HL-60/S4 (cell line): ENCODE measurements at regions not wholly inside any gene's neighbourhood (a gene's known extent, or its start where the extent isn't known, plus 50 kb on each side); places are given as distances from the start of the nearest gene placed in this dataset.

Experiments
- in situ Hi-C: fragments of 300-500 bp; cut with MboI; formaldehyde crosslinking; loops from 2 replicates; pipeline ENCODE4 v1.14.3; 2022; ENCODE audit warnings: low sequenced_read_pairs

DNA sequence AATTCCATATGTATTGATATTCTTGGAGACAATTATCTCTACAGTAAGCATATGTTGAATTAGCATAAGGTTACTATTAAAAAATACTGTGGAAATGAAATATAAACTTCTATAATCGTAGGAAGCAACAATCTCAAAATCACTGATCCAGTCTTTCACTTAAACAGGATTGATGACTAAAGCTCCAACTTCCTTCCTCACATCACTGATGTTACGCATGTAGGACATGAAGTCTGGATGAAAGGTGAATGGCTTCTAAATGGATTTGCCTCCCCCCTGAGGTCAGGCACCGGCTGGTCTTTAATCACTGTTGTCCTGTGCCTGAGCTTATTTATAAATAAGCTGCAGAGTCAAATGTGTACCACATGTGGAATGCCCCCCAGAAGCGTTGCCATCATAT lies 157.1 kb upstream of the NFIB start:
- in situ Hi-C loops: no loop called here

DNA sequence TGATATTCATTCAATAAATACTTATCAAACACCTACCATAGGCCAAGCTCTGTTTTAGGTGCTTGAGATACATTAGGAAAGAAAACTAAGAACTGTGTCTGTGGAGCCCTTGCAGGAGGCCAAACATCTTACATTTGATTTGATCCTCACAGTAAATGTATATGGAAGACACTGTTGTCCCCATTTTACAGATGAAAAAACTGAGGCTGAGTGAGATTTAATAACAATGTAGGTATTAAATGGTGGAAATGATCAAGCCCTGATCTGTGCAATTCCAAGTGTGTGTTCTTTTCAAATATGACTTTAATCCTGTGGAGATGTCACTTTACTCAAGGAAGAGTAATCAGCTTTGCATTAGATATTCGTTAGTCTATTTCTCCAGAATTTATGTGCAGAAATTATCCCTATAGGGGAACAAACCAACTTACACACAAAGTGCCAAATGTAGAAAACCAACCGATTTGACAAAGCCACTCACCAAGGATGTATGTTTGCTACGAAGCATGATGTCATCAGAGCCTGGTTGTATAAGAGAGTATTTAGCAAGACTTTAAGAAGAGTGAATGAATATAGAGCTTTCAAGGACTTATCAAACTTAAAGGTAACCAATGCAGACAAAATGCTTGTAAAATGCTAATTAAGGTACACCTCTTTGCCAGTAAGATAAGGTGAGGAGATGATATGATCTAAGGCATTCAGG lies 153.9 kb upstream of the NFIB start:
- in situ Hi-C loops: no loop called here

DNA sequence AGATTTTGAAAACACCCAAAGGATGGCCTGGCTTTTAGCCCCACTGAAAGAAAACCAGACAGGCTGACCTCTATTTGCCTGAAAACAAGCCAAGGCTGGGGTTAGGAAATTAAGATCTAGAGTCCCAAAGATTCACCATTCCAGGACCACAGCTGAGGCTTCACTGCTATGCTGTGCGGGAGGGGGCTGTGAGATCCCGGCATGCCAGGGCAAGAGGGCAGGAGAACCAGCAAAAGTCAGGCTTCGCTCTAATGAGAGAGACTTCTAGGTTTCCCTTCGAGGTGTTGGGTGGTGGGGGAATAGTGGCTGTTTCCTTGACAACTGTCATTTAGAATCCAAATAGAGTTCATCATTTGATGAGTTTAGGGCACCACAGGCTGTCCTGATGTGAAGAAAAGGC lies 152.9 kb upstream of the NFIB start:
- in situ Hi-C loops: no loop called here

DNA sequence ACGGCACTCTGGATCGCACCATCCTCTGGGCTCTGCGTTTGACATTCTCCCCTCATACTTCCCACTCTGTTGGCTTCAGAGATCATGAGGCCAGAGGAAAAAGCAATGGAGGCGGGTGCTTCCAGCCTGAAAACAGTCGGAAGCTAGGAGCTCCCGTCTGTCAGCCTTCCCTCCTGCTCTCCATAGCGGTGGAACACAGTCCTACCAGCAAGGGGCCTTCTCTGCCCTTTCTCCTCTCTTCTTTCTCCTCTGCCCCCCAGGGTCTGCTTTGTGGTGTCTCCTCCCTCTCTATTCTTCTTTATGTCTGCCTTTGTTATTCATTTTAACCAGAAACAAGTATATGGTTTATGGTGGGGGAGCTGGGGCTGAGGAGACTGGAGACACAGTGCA lies 152.5 kb upstream of the NFIB start:
- in situ Hi-C loops: no loop called here

DNA sequence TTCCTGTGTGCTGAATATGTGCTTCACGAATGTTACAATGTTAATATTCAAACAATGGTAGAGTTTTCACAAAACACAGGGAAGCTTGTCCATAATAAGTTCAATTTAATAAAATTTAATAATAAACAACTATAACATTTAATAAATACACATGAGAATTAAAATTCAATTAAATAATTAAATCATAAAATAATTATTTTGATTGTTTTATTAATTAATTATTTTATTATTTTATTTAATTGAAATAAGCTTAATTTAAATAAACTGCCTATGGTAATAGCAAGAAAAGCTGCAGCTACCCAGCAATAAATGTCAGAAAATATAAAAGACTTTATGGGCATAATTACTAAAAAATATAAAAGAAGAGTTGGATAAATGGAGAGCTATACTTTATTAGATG lies 149.0 kb upstream of the NFIB start:
- in situ Hi-C loops: no loop called here

DNA sequence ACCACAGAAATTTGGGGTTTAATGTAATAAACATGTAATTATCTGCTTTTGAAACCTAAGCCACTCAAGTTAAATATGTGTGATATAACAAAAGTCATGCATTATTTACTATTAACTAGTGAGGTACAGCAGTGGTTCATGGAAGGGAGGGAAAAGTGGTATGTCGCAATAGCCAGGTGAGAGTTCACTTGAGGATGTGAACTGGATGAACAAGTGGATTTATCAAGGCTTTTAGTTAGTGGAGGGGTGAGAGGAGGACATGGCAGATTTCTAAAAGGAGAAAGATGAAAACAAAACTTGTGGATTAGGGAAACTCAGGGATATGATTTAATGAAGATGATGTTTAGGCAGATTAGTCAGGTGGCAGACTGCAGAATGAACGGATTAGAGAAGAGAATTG lies 141.3 kb upstream of the NFIB start:
- in situ Hi-C loops: no loop called here

DNA sequence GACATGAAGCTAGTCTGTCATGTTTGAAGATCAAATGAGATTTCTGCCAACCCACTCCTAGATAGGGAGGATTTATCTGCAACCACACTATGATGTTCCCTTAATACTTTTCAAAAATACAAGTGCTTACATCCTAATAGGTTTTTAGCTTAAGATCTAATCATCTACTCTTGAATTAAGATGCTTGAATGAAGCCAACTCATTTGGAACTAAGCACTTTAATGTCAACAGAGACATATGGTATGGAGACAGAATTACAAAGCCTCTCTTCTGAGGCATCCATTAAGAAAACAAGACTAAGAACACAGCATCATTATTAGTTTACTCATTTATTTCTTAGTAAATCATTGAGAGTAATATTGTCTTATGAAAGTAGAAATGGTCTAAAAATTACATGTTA lies 139.3 kb upstream of the NFIB start:
- in situ Hi-C loops: no loop called here

DNA sequence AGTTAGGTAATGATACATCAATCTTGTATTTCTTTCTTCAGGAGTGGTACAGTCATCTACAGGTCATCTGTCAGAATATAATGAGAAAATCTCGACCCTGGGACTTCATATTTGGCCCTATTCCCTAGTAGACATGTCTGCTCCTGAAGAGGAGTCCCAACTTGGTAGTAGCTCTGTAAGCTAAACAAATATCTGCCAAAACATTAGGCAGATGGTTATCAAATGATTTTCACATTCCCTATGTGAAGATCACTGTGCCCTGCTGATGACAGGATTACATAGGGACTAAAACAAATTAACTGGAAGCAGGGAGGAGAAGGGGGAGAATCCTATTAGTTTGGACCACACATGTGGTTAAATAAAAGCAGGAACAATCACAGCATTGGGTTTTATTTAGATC lies 138.6 kb upstream of the NFIB start:
- in situ Hi-C loops: no loop called here

DNA sequence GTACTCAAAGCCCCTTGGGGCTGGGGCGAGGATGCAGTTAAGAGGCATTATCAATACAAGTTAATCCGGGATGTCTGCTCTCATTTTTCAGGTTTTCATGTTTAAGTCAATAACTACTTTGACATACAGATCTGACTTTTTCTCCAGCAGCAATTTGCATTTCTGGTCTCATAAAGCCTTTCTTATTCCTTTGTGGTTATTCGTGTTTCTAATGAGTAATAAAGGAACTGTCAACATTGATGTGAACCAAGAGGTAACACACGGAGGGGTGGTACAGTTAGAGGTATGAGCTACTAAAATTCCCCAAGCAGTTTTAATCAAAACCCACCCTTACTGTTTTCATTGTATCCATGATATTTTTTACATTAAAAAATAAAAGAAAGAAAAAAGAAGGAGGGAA lies 138.0 kb upstream of the NFIB start:
- in situ Hi-C loops: no loop called here

DNA sequence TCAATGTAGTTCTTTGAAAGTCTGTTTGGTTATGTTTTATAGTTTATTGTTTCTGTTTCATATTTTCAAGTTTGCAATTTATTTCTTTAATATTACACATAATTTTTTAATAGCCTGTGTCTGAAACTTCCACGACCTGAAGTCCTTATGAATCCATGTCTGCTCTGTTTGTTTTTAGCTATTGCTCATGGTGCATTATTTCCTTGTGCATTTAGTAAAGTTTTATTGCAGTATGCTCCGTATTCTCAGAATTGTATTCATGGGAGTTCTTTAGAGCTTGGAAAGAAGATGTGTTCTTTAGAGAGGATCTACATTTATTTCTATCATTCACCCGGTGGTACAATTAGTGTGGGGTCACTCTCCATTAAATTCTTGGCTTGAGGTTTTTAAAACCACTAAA lies 133.2 kb upstream of the NFIB start:
- in situ Hi-C loops: no loop called here

DNA sequence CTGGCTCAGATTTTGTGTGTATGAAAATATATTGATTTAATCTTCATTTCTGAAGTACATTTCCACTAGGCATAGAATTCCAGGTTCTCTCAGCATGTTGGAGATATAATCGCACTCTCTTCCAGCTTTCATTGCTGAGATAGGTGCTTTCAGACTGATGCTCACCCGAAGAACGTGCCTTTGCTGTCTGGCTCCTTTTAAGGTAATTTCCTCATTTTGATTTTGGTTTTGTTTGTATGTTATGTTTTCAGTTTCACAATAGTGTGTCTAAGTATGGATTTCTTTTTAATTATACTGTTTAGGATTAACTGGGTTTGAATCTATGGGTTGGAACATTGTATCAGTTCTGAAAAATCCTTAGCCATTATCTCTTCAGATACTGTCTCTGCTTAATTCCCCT lies 132.0 kb upstream of the NFIB start:
- in situ Hi-C loops: no loop called here

DNA sequence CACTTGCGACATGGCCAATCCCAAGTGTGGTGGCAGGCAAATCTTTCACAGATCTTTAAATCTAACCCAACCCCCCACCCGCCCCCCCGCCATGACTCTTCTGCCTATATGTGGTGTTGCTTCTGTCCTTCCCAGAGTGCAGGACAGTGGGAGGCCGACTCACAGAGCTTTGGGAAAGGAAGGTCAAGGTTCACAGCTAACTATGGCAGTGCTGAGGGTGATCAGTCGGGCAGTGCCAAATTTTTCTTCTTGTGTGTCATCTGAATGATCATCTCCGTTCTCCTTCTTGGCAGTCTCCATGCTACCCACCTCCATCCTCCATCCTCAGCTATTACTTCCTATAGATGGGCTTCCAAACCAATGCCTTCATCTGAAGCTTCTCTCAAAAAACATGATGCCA lies 129.0 kb upstream of the NFIB start:
- in situ Hi-C loops: no loop called here

DNA sequence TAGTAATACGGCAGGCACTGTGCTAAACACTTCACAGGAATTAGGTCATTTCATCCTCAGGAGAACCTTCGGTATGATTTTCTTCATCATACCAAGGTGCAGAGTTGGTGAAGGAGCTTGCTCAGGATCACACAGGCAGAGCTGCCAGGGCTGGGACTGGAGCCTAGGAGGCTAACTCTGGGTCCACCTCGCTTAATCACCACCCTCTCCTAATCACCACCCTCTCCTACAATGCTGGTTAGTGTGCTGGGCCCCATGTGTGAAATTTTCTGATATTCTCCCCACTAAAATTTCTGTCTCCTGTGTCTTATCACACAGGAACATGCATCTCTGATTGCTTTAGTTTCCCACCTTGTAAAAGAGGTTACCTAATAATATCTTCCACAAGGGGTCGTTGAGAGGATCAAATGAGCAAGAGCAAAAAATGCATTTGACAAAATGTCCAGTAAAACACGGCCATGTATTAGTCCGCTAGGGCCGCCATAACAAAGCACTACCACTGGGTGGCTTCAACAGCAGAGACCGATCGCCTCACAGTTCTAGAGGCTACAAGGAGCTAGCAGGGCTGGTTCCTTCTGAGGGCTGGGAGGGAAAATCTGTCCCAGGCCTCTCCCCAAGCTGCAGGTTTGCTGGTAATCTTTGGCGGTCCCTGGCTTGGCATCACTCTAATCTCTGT lies 128.2 kb upstream of the NFIB start:
- in situ Hi-C loops: no loop called here

DNA sequence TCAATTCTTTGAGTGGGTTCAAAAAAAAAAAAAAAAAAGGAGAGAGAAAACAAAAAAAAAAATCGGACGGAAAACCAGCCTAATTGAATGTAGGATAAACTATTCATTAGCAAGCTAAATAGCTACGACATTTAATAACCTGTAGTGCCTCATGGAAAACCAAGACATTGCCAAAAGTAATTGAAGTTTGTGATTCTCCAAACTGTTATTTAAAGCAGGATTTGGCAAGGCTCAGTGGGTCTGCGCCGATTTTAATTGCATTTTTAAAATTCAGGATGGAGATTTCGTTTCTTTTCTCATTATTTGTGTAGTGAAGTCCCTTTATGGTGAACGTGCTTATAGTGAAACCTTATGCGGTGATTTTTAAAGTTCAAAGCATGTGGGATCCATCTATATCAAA lies 127.2 kb upstream of the NFIB start:
- in situ Hi-C loops: no loop called here

DNA sequence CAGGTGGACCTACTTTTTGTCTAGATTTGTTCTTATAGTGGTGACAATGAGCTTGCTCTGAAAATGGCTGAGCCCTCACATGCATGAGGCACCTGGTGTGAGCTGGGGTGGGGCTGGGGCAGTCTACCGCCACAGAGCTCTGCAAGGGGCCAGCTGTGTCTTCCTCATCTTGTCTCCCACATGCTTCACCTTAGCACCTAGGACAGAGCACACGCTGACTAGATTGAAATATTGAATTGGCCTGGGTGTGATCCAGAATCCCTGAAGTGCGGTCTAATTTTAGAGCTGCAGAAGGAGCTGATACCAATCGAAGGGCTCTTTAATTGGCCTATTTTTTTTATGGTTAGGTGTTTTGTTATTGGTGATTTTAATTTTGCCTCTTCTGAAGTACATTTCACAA lies 126.1 kb upstream of the NFIB start:
- in situ Hi-C loops: no loop called here

DNA sequence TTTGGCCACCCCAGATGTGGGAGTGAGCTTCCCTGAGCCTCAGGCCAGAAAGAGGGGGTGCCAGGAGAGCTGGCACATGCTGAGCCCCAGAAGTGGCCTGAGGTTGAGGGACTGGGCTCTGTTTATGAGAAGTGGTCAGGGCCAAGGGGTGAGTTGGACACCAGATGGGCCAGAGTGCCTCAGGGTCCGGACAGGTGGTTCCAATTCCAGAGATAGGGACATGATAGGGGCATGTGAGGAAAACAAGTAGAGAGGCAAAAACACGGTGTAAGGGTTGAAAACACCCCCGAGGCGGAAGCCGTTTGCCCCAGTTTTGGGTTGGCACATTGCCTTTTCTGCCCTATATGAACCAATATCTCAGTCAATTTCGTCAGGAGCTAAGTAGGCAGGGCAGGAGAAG lies 125.6 kb upstream of the NFIB start:
- in situ Hi-C loops: no loop called here

DNA sequence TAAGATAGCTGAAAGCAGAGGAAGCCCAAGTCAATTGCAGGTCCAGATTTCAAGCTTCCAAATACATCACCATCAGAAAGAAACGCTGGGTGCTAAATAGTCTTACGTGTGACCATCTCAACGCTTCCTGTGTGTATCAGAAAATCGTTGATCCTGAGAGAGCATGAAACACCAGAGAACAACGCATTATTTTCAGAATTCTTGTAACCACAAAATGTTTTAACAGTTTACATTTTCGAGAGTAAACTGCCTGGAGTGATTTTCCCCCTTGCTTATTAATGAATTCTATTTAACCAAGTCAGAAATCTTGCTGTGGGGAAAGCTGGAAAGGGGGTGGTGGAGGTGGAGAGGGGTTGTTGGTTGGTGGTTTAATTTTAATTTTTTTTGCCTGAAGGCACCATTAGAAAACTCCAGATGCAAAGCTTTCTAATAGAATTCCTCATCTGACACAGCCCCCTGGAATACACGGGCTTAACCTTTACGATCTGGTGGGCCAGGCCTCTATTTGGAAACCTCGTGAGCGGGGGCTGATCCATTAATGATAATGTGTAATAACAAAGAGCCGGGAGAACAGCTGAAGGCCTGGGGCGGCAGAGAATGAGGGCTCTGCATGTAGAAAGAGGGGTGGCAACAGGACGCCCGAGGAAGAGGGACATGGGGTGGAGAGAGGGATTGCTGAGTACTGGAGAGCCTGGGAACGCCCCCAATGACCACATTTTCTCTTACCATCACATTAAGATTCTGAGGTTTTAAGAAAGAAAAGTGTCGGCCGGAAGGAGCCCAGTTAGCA lies 124.5 kb upstream of the NFIB start:
- in situ Hi-C loops: no loop called here

DNA sequence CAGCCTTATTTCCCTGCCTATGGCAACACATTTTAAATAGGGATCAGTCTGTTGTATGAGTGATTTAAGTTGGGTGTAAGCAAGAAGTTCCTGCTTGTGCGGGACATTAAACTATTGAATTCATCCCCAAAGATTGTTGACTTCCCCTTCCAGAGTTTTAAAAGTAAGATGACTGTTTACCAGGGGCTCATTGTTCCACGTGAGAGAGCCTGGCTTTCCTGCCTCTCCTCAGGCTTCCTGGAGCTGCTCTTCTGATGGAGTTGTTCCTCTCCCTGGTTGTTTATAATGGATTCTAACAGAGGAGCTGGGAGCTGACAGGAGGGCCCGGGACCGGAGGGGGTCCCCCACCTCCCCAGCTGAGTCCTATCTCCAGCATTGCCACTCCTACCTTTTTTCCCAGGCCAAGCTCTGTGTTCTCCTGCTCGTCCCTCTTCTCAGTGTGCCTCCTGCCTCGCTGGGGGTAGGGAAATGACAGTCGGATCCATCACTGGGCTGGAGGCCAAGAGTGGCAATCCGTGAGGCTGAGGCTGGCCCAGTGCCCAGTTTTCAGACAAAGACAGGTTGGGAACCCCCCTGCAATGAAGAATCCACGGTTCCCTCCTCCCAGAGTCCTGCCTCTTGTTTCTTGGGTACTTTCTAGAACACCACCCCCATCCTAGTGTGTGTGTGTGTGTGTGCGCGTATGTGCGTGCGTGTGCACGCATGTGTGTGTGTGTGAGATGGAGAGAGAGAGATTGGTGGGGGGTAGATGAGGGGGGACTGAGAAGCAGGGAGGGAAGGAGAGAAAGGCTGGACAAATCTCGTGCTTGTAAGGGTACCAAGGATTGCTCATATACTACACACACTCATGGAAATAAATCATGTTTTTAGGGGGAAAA lies 123.7 kb upstream of the NFIB start:
- in situ Hi-C loops: no loop called here

DNA sequence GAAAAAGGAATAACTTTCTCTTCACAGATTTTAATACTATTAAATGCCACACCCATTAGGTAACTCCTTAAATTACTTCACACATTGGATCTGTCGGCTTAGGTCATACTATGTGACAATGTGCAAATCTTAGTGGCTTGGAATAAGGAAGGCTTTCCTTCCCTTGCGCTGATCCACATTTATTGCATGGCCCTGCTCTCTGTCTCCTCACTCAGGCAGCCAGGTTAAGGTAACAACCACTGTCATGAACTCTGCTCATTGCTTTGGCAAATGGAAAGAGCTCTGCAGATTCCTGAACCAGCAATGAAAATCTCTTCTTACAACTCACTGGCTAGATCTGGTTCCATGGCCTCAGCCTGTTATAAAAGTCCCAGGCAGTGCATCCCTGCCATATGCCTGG lies 121.9 kb upstream of the NFIB start:
- in situ Hi-C loops: no loop called here

DNA sequence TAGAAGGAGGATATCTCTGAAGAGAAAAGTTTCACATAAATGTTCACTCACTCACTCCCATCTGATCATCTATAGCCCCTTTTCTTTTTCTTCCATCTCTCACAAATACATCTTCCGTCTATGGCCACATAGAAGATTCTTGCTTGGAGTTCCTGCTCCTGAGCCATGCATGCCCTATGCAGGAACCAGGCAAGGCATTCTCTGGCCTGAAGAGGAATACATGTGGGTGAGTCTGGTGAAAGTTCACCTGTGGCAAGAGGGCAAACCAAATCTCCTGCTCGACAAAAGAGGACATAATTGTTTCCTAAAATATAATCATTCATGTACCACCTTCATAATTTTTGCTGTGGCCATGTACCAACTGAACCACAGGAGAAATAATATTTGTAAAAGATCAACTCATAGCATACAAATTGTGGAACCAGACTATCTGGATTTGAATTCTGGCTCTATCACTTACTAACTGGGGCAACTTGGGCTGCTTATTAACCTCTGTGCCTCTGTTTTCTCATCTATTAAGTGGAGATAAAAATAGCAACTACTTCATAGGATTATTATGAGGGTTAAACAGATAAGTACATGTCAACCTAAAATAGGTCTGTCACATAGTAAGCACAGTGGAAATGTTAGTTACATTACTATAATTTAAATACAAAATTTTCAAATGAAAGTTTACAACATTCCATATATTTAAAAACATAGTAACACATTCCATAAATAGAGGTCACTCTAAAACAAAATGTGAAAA lies 121.2 kb upstream of the NFIB start:
- in situ Hi-C loops: no loop called here

DNA sequence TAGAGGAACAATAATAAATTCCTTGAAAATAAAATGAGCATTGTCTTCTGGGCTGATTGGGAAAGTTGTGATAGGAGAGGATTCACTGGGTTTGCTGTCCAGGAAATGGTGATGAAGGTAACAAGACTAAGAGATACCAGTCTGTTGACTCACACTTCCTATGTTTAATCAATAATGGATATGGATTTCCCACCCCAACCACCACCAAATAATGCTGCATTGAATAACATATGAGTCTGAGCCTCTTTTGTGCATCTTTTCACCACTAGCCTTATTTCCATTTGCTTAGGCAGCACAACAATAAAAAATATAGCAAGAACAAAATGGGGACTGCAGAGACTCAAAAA lies 120.2 kb upstream of the NFIB start:
- in situ Hi-C loops: no loop called here
